ENCODE measurements at regions not wholly inside any gene's neighbourhood (a gene's known extent, or its start where the extent isn't known, plus 50 kb on each side); places are given as distances from the start of the nearest gene placed in this dataset.

- Mint-ChIP-seq H3K36me3 (no peaks in the 10 kb centered on the region), H3K4me1 (no peaks in the 10 kb centered on the region), H3K4me3 (no peak overlapping the region), H3K9me3 (peaks cover 0 to 2% (median 0%) of the 10 kb centered on the region in 11 donors), H3K27me3 (peaks cover 0 to 7% (median 4%) of the 10 kb centered on the region in 5 donors), H3K27ac (no peak overlapping the region)
- intact Hi-C loops (cut with micrococcal nuclease), result no loop called here
- ChIA-PET CTCF (no interaction called here), POLR2A (no interaction called here)
- Histone ChIP-seq H3K4me3 (ENCODE audit: low read length) (no peak overlapping the region), H3K36me3 (ENCODE audit: control insufficient read depth in 2 of 3, insufficient read depth in 3 of 3, low read length in 3 of 3) (no peaks in the 10 kb centered on the region), H3K4me1 (ENCODE audit: control insufficient read depth in 2 of 2, insufficient read depth in 2 of 2, low read length in 2 of 2) (no peaks in the 10 kb centered on the region), H3K27me3 (ENCODE audit: control insufficient read depth in 2 of 2, insufficient read depth in 2 of 2, low read length in 2 of 2) (no peaks in the 10 kb centered on the region), H3K9me3 (ENCODE audit: control insufficient read depth in 2 of 3, low read length in 3 of 3) (no peaks in the 10 kb centered on the region), H3K27ac (ENCODE audit: low read depth, low read length) (no peak overlapping the region)
- DNase-seq, result no peak
- ATAC-seq, result no peak
Observed at GRCh38 chr2:150705767-150706166, 218.3 kb upstream of the RND3 start.

- H3K4me3 Mint-ChIP-seq, result no peak overlapping the region
- intact Hi-C loops (cut with micrococcal nuclease), result no loop called here
- no peak for ATAC-seq
- no peaks in the 10 kb centered on the region for H3K4me1 Mint-ChIP-seq
- POLR2A ChIA-PET, result no interaction called here
- no peak overlapping the region for H3K27ac Mint-ChIP-seq
- no peak for DNase-seq
- Histone ChIP-seq H3K27me3 (ENCODE audit: control insufficient read depth in 2 of 2, insufficient read depth in 2 of 2, low read length in 2 of 2) (no peaks in the 10 kb centered on the region), H3K4me1 (ENCODE audit: control insufficient read depth in 2 of 2, insufficient read depth in 2 of 2, low read length in 2 of 2) (no peaks in the 10 kb centered on the region), H3K9me3 (ENCODE audit: control insufficient read depth in 2 of 3, low read length in 3 of 3) (no peaks in the 10 kb centered on the region), H3K27ac (ENCODE audit: low read depth, low read length) (no peak overlapping the region), H3K36me3 (ENCODE audit: control insufficient read depth in 2 of 3, insufficient read depth in 3 of 3, low read length in 3 of 3) (no peaks in the 10 kb centered on the region), H3K4me3 (ENCODE audit: low read length) (no peak overlapping the region)
- CTCF ChIA-PET, result no interaction called here
- peaks cover 0 to 2% (median 0%) of the 10 kb centered on the region in 11 donors for H3K9me3 Mint-ChIP-seq
- no peaks in the 10 kb centered on the region for H3K36me3 Mint-ChIP-seq
- peaks cover 0 to 7% (median 4%) of the 10 kb centered on the region in 5 donors for H3K27me3 Mint-ChIP-seq
Observed at GRCh38 chr2:150705357-150705756, 217.9 kb upstream of the RND3 start.

GRCh38 chr2:150702791-150703190, 215.3 kb upstream of the RND3 start:
- POLR2A ChIA-PET, result no interaction called here
- H3K27ac Mint-ChIP-seq, result no peak overlapping the region
- no peak overlapping the region for H3K4me3 Mint-ChIP-seq
- Histone ChIP-seq H3K36me3 (ENCODE audit: control insufficient read depth in 2 of 3, insufficient read depth in 3 of 3, low read length in 3 of 3) (no peaks in the 10 kb centered on the region), H3K4me3 (ENCODE audit: low read length) (no peak overlapping the region), H3K27me3 (ENCODE audit: control insufficient read depth in 2 of 2, insufficient read depth in 2 of 2, low read length in 2 of 2) (no peaks in the 10 kb centered on the region), H3K27ac (ENCODE audit: low read depth, low read length) (no peak overlapping the region), H3K4me1 (ENCODE audit: control insufficient read depth in 2 of 2, insufficient read depth in 2 of 2, low read length in 2 of 2) (no peaks in the 10 kb centered on the region), H3K9me3 (ENCODE audit: control insufficient read depth in 2 of 3, low read length in 3 of 3) (no peaks in the 10 kb centered on the region)
- no peaks in the 10 kb centered on the region for H3K4me1 Mint-ChIP-seq
- DNase-seq (no peak), ATAC-seq (no peak)
- CTCF ChIA-PET, result no interaction called here
- H3K9me3 Mint-ChIP-seq, result peaks cover 0 to 5% (median 0%) of the 10 kb centered on the region in 11 donors
- intact Hi-C loops (cut with micrococcal nuclease), result no loop called here
- peaks cover 0 to 7% (median 4%) of the 10 kb centered on the region in 5 donors for H3K27me3 Mint-ChIP-seq
- no peaks in the 10 kb centered on the region for H3K36me3 Mint-ChIP-seq

GRCh38 chr2:150700666-150701580, 213.5 kb upstream of the RND3 start:
- no peak overlapping the region for H3K27ac ChIP-seq (ENCODE audit: low read depth, low read length)
- no peak overlapping the region for H3K4me3 Mint-ChIP-seq
- H3K27ac Mint-ChIP-seq, result no peak overlapping the region
- H3K27me3 Mint-ChIP-seq, result peaks cover 0 to 7% (median 4%) of the 10 kb centered on the region in 5 donors
- DNase-seq (no peak), ATAC-seq (no peak)
- H3K27me3 ChIP-seq (ENCODE audit: control insufficient read depth in 2 of 2, insufficient read depth in 2 of 2, low read length in 2 of 2), result no peaks in the 10 kb centered on the region
- no peak overlapping the region for H3K4me3 ChIP-seq (ENCODE audit: low read length)
- no peaks in the 10 kb centered on the region for H3K36me3 ChIP-seq (ENCODE audit: control insufficient read depth in 2 of 3, insufficient read depth in 3 of 3, low read length in 3 of 3)
- intact Hi-C loops (cut with micrococcal nuclease), result no loop called here
- H3K36me3 Mint-ChIP-seq, result no peaks in the 10 kb centered on the region
- H3K4me1 Mint-ChIP-seq, result no peaks in the 10 kb centered on the region
- H3K4me1 ChIP-seq (ENCODE audit: control insufficient read depth in 2 of 2, insufficient read depth in 2 of 2, low read length in 2 of 2), result no peaks in the 10 kb centered on the region
- CTCF ChIA-PET, result no interaction called here
- peaks cover 0 to 5% (median 0%) of the 10 kb centered on the region in 11 donors for H3K9me3 Mint-ChIP-seq
- POLR2A ChIA-PET, result no interaction called here
- H3K9me3 ChIP-seq (ENCODE audit: control insufficient read depth in 2 of 3, low read length in 3 of 3), result no peaks in the 10 kb centered on the region

- no peak overlapping the region for H3K27ac Mint-ChIP-seq
- H3K4me3 ChIP-seq (ENCODE audit: low read length), result no peak overlapping the region
- H3K36me3 ChIP-seq (ENCODE audit: control insufficient read depth in 2 of 3, insufficient read depth in 3 of 3, low read length in 3 of 3), result no peaks in the 10 kb centered on the region
- H3K27me3 ChIP-seq (ENCODE audit: control insufficient read depth in 2 of 2, insufficient read depth in 2 of 2, low read length in 2 of 2), result no peaks in the 10 kb centered on the region
- ChIA-PET CTCF (no interaction called here), POLR2A (no interaction called here)
- no peak overlapping the region for H3K27ac ChIP-seq (ENCODE audit: low read depth, low read length)
- no peaks in the 10 kb centered on the region for H3K36me3 Mint-ChIP-seq
- no peaks in the 10 kb centered on the region for H3K4me1 Mint-ChIP-seq
- ATAC-seq (no peak), DNase-seq (no peak)
- peaks cover 0 to 7% (median 4%) of the 10 kb centered on the region in 5 donors for H3K27me3 Mint-ChIP-seq
- H3K9me3 ChIP-seq (ENCODE audit: control insufficient read depth in 2 of 3, low read length in 3 of 3), result no peaks in the 10 kb centered on the region
- no peaks in the 10 kb centered on the region for H3K4me1 ChIP-seq (ENCODE audit: control insufficient read depth in 2 of 2, insufficient read depth in 2 of 2, low read length in 2 of 2)
- H3K4me3 Mint-ChIP-seq, result no peak overlapping the region
- intact Hi-C loops (cut with micrococcal nuclease), result no loop called here
- peaks cover 0 to 8% (median 0%) of the 10 kb centered on the region in 11 donors for H3K9me3 Mint-ChIP-seq
Observed at GRCh38 chr2:150699218-150699617, 211.8 kb upstream of the RND3 start.

GRCh38 chr2:150698016-150698661, 210.7 kb upstream of the RND3 start:
- no peaks in the 10 kb centered on the region for H3K4me1 Mint-ChIP-seq
- Histone ChIP-seq H3K27ac (ENCODE audit: low read depth, low read length) (no peak overlapping the region), H3K27me3 (ENCODE audit: control insufficient read depth in 2 of 2, insufficient read depth in 2 of 2, low read length in 2 of 2) (no peaks in the 10 kb centered on the region), H3K4me1 (ENCODE audit: control insufficient read depth in 2 of 2, insufficient read depth in 2 of 2, low read length in 2 of 2) (no peaks in the 10 kb centered on the region), H3K36me3 (ENCODE audit: control insufficient read depth in 2 of 3, insufficient read depth in 3 of 3, low read length in 3 of 3) (no peaks in the 10 kb centered on the region), H3K4me3 (ENCODE audit: low read length) (no peak overlapping the region), H3K9me3 (ENCODE audit: control insufficient read depth in 2 of 3, low read length in 3 of 3) (no peaks in the 10 kb centered on the region)
- H3K4me3 Mint-ChIP-seq, result no peak overlapping the region
- DNase-seq (no peak), ATAC-seq (no peak)
- H3K9me3 Mint-ChIP-seq, result peaks cover 0 to 8% (median 0%) of the 10 kb centered on the region in 11 donors
- intact Hi-C loops (cut with micrococcal nuclease), result no loop called here
- CTCF ChIA-PET, result no interaction called here
- H3K27ac Mint-ChIP-seq, result no peak overlapping the region
- peaks cover 0 to 7% (median 4%) of the 10 kb centered on the region in 5 donors for H3K27me3 Mint-ChIP-seq
- POLR2A ChIA-PET, result no interaction called here
- H3K36me3 Mint-ChIP-seq, result no peaks in the 10 kb centered on the region

- Histone ChIP-seq H3K27ac (ENCODE audit: low read depth, low read length) (no peak overlapping the region), H3K36me3 (ENCODE audit: control insufficient read depth in 2 of 3, insufficient read depth in 3 of 3, low read length in 3 of 3) (no peaks in the 10 kb centered on the region), H3K27me3 (ENCODE audit: control insufficient read depth in 2 of 2, insufficient read depth in 2 of 2, low read length in 2 of 2) (no peaks in the 10 kb centered on the region), H3K9me3 (ENCODE audit: control insufficient read depth in 2 of 3, low read length in 3 of 3) (no peaks in the 10 kb centered on the region), H3K4me1 (ENCODE audit: control insufficient read depth in 2 of 2, insufficient read depth in 2 of 2, low read length in 2 of 2) (no peaks in the 10 kb centered on the region), H3K4me3 (ENCODE audit: low read length) (no peak overlapping the region)
- Mint-ChIP-seq H3K36me3 (no peaks in the 10 kb centered on the region), H3K9me3 (peaks cover 0 to 8% (median 0%) of the 10 kb centered on the region in 11 donors), H3K4me3 (no peak overlapping the region), H3K27ac (no peak overlapping the region), H3K4me1 (no peaks in the 10 kb centered on the region), H3K27me3 (peaks cover 0 to 7% (median 4%) of the 10 kb centered on the region in 5 donors)
- intact Hi-C loops (cut with micrococcal nuclease), result no loop called here
- DNase-seq, result no peak
- ChIA-PET CTCF (no interaction called here), POLR2A (no interaction called here)
- ATAC-seq, result no peak
Observed at GRCh38 chr2:150697596-150697995, 210.1 kb upstream of the RND3 start.

All from naive thymus-derived CD4-positive, alpha-beta T cell (primary cell).